ENCODE measurements at regions not wholly inside any gene's neighbourhood (a gene's known extent, or its start where the extent isn't known, plus 50 kb on each side); places are given as distances from the start of the nearest gene placed in this dataset.

- TF ChIP-seq CTCF (IDR thresholded peaks at IDR 0.05; ENCODE audit: insufficient read depth, low read depth, low read length) = no peak
- no peak for DNase-seq (ENCODE audit: low read depth)
Observed at GRCh38 chr2:193303464-193303863, 1108.7 kb upstream of the TMEFF2 start.

GRCh38 chr2:193294371-193294770 is 1099.6 kb upstream of the TMEFF2 start:
- DNase-seq (ENCODE audit: low read depth) = no peak
- no peak overlapping the region for H3K4me3 ChIP-seq (ENCODE audit: low read depth, low read length)
- no peak for TF ChIP-seq CTCF (IDR thresholded peaks at IDR 0.05; ENCODE audit: insufficient read depth, low read depth, low read length)

More at GRCh38 chr2:193303464-193303863, 1108.7 kb upstream of the TMEFF2 start:
- H3K4me3 ChIP-seq (ENCODE audit: low read depth, low read length) = no peak overlapping the region

GRCh38 chr2:193279361-193279760 is 1084.6 kb upstream of the TMEFF2 start:
- H3K4me3 ChIP-seq (ENCODE audit: low read depth, low read length) = no peak overlapping the region
- no peak for TF ChIP-seq CTCF (IDR thresholded peaks at IDR 0.05; ENCODE audit: insufficient read depth, low read depth, low read length)
- no peak for DNase-seq (ENCODE audit: low read depth)

GRCh38 chr2:193276988-193277387 is 1082.3 kb upstream of the TMEFF2 start:
- H3K4me3 ChIP-seq (ENCODE audit: low read depth, low read length) = no peak overlapping the region
- DNase-seq (ENCODE audit: low read depth) = no peak
- TF ChIP-seq CTCF (IDR thresholded peaks at IDR 0.05; ENCODE audit: insufficient read depth, low read depth, low read length) = no peak

GRCh38 chr2:193276560-193276959 is 1081.8 kb upstream of the TMEFF2 start:
- DNase-seq (ENCODE audit: low read depth) = no peak
- no peak overlapping the region for H3K4me3 ChIP-seq (ENCODE audit: low read depth, low read length)
- TF ChIP-seq CTCF (IDR thresholded peaks at IDR 0.05; ENCODE audit: insufficient read depth, low read depth, low read length) = no peak

- no peak for TF ChIP-seq CTCF (IDR thresholded peaks at IDR 0.05; ENCODE audit: insufficient read depth, low read depth, low read length)
- H3K4me3 ChIP-seq (ENCODE audit: low read depth, low read length) = no peak overlapping the region
- DNase-seq (ENCODE audit: low read depth) = no peak
Observed at GRCh38 chr2:193276069-193276468, 1081.3 kb upstream of the TMEFF2 start.

- DNase-seq (ENCODE audit: low read depth) = no peak
- no peak overlapping the region for H3K4me3 ChIP-seq (ENCODE audit: low read depth, low read length)
- TF ChIP-seq CTCF (IDR thresholded peaks at IDR 0.05; ENCODE audit: insufficient read depth, low read depth, low read length) = no peak
Observed at GRCh38 chr2:193272011-193272410, 1077.3 kb upstream of the TMEFF2 start.

All from fibroblast of villous mesenchyme (primary cell).